GM23338 (cell line): ENCODE measurements at regions not wholly inside any gene's neighbourhood (a gene's known extent, or its start where the extent isn't known, plus 50 kb on each side); places are given as distances from the start of the nearest gene placed in this dataset.
"Not testable (repeated sequence)": the region's sequence is repeated elsewhere in the genome, so short reads cannot be mapped to it uniquely, and the experiment has no call there.

ENCODE experiments used
- ATAC-seq: fragments of 200-7000 bp; cut with Tn5 transposase; 3 replicates; pipeline ENCODE4 v1.9.1; 2020
- DNase-seq: peaks from one replicate; pipeline ENCODE4 v3.0.0-alpha.2; 2015; ENCODE audit warnings: low spot score
- H2AFZ ChIP-seq: fragments of 200-600 bp; sonication (generic); 2 replicates; pipeline ENCODE4 v1.8.0; 2016; ENCODE audit warnings: antibody characterized with exemption, mild to moderate bottlenecking, moderate library complexity
- H3F3A ChIP-seq: fragments of 200-600 bp; sonication (generic); replicated peaks from 2 replicates; pipeline ENCODE4 v1.8.0; 2017; ENCODE audit warnings: antibody characterized with exemption, mixed run types, low read depth
- H3K27ac ChIP-seq: fragments of 200-600 bp; sonication (generic); 2 replicates; pipeline ENCODE4 v1.6.1; 2016; ENCODE audit warnings: low read depth
- H3K27me3 ChIP-seq: fragments of 200-600 bp; sonication (generic); 2 replicates; pipeline ENCODE4 v1.8.0; 2016; ENCODE audit warnings: mild to moderate bottlenecking, mixed run types, moderate library complexity; ENCODE audit not compliant: insufficient read depth
- H3K36me3 ChIP-seq: fragments of 200-600 bp; sonication (generic); 2 replicates; pipeline ENCODE4 v1.8.0; 2016; ENCODE audit warnings: mild to moderate bottlenecking; ENCODE audit not compliant: insufficient read depth
- H3K4me1 ChIP-seq: fragments of 200-600 bp; sonication (generic); 2 replicates; pipeline ENCODE4 v1.8.0; 2016; ENCODE audit warnings: mild to moderate bottlenecking, moderate library complexity; ENCODE audit not compliant: insufficient read depth
- H3K4me2 ChIP-seq: fragments of 200-600 bp; sonication (generic); 2 replicates; pipeline ENCODE4 v1.7.1; 2017; ENCODE audit warnings: mixed run types
- H3K4me3 ChIP-seq: fragments of 200-600 bp; sonication (generic); 2 replicates; pipeline ENCODE4 v1.6.1; 2016; ENCODE audit warnings: mixed run types
- H3K79me2 ChIP-seq: fragments of 200-600 bp; sonication (generic); replicated peaks from 2 replicates; pipeline ENCODE4 v1.8.0; 2017; ENCODE audit warnings: mild to moderate bottlenecking; ENCODE audit not compliant: insufficient read depth
- H3K9me2 ChIP-seq: fragments of 200-600 bp; sonication (generic); 2 replicates; pipeline ENCODE4 v1.8.0; 2017; ENCODE audit not compliant: insufficient read depth
- H4K20me1 ChIP-seq: fragments of 200-600 bp; sonication (generic); replicated peaks from 2 replicates; pipeline ENCODE4 v1.8.0; 2017; ENCODE audit warnings: mild to moderate bottlenecking; ENCODE audit not compliant: insufficient read depth
- H3K27ac Mint-ChIP-seq: 2 replicates; pipeline ENCODE4 v1.8.0; 2020; ENCODE audit warnings: inconsistent platforms, mild to moderate bottlenecking, moderate library complexity, mixed read lengths
- H3K27me3 Mint-ChIP-seq: 3 replicates; pipeline ENCODE4 v1.8.0; 2022; ENCODE audit warnings: low read depth, mild to moderate bottlenecking, moderate library complexity, mixed read lengths, inconsistent platforms; ENCODE audit not compliant: insufficient read depth, poor library complexity
- H3K36me3 Mint-ChIP-seq: 3 replicates; pipeline ENCODE4 v1.8.0; 2021; ENCODE audit warnings: low read depth, mild to moderate bottlenecking, inconsistent platforms, moderate library complexity, mixed read lengths
- H3K4me1 Mint-ChIP-seq: 3 replicates; pipeline ENCODE4 v1.8.0; 2020; ENCODE audit warnings: mild to moderate bottlenecking, inconsistent platforms, mixed read lengths
- H3K4me3 Mint-ChIP-seq: 3 replicates; pipeline ENCODE4 v1.8.0; 2021; ENCODE audit warnings: moderate library complexity, mild to moderate bottlenecking, inconsistent platforms, mixed read lengths
- H3K9me3 Mint-ChIP-seq: 3 replicates; pipeline ENCODE4 v1.8.0; 2020; ENCODE audit warnings: moderate library complexity, mild to moderate bottlenecking, inconsistent platforms, mixed read lengths
- CREB1 ChIP-seq: fragments of 250-450 bp; sonication (Bioruptor Pico); IDR thresholded peaks from 2 replicates; pipeline ENCODE4 v1.5.0; 2020; ENCODE audit warnings: low read depth, mild to moderate bottlenecking, moderate library complexity
- ETS1 ChIP-seq: IDR thresholded peaks from 2 replicates; pipeline ENCODE4 v1.6.1; 2016; ENCODE audit warnings: antibody characterized with exemption
- EZH2 ChIP-seq: fragments of 200-600 bp; sonication (generic); IDR thresholded peaks from one replicate; pipeline ENCODE4 v1.8.0; 2017; ENCODE audit warnings: antibody characterized with exemption, mild to moderate bottlenecking, low read depth; ENCODE audit not compliant: unreplicated experiment
- EZH2phosphoT487 ChIP-seq: fragments of 200-600 bp; sonication (generic); IDR thresholded peaks from one replicate; pipeline ENCODE4 v1.8.1; 2018; ENCODE audit warnings: antibody characterized with exemption; ENCODE audit not compliant: unreplicated experiment
- POLR2AphosphoS5 ChIP-seq: IDR thresholded peaks from 2 replicates; pipeline ENCODE4 v1.6.1; 2016; ENCODE audit warnings: antibody characterized with exemption, low read depth
- REST ChIP-seq: IDR thresholded peaks from one replicate; pipeline ENCODE4 v1.6.1; 2018; ENCODE audit warnings: antibody characterized with exemption; ENCODE audit not compliant: unreplicated experiment
- ZNF114 ChIP-seq: fragments of 250-450 bp; sonication (Bioruptor Pico); IDR thresholded peaks from 2 replicates; pipeline ENCODE4 v1.5.0; 2020; ENCODE audit warnings: mild to moderate bottlenecking, moderate library complexity
- ZNF331 ChIP-seq: fragments of 250-450 bp; sonication (Bioruptor Pico); IDR thresholded peaks from 2 replicates; pipeline ENCODE4 v1.5.0; 2020; ENCODE audit warnings: low read depth, mild to moderate bottlenecking, moderate library complexity
- TF ChIP-seq, protein P1 (sequence below), 2 experiments: fragments of 200-600 bp in 1 of 2; sonication (generic) in 1 of 2; conservative IDR thresholded peaks; 2 replicates each; pipeline versions ENCODE4 v1.5.1 to v1.6.1; 2016 to 2017; ENCODE audit warnings: antibody characterized with exemption in 2 of 2, low read depth in 2 of 2, mild to moderate bottlenecking in 2 of 2, moderate library complexity in 1 of 2

- H3K27ac Mint-ChIP-seq, H3K27ac ChIP-seq, H3K9me2 ChIP-seq, H3K36me3 Mint-ChIP-seq, H4K20me1 ChIP-seq, H3K36me3 ChIP-seq, H3F3A ChIP-seq, H3K4me2 ChIP-seq, DNase-seq, H2AFZ ChIP-seq, H3K4me1 ChIP-seq, H3K79me2 ChIP-seq, H3K4me1 Mint-ChIP-seq, ATAC-seq, H3K4me3 Mint-ChIP-seq, H3K27me3 Mint-ChIP-seq, H3K27me3 ChIP-seq, H3K4me3 ChIP-seq: not testable (repeated sequence)
- peaks cover 20% of the 10 kb centered on the region for H3K9me3 Mint-ChIP-seq
Observed at GRCh38 chr20:47921829-47922228, 136.5 kb upstream of the SULF2 start.

GRCh38 chr20:47921408-47921807 is 136.1 kb upstream of the SULF2 start:
- no peak overlapping the region for H3K4me2 ChIP-seq
- no peaks in the 10 kb centered on the region for H3K4me1 Mint-ChIP-seq
- no peak for ATAC-seq
- peaks cover 12% of the 10 kb centered on the region for H3K36me3 Mint-ChIP-seq
- TF ChIP-seq REST (no peak), EZH2 (no peak), POLR2AphosphoS5 (no peak), EZH2phosphoT487 (no peak), ZNF114 (no peak), ETS1 (no peak)
- H3K9me3 Mint-ChIP-seq: peaks cover 23% of the 10 kb centered on the region
- H3K79me2 ChIP-seq: no peaks in the 10 kb centered on the region
- no peak for DNase-seq
- no peaks in the 10 kb centered on the region for H3K36me3 ChIP-seq
- H3K27me3 ChIP-seq: no peaks in the 10 kb centered on the region
- H4K20me1 ChIP-seq: no peaks in the 10 kb centered on the region
- no peak overlapping the region for H3K4me3 Mint-ChIP-seq
- no peaks in the 10 kb centered on the region for H3K4me1 ChIP-seq
- H3K27ac ChIP-seq: no peak overlapping the region
- H3K27ac Mint-ChIP-seq: no peak overlapping the region
- no peaks in the 10 kb centered on the region; the same call in 1 of the 2 replicates for H3K9me2 ChIP-seq
- no peak overlapping the region for H2AFZ ChIP-seq
- no peaks in the 10 kb centered on the region for H3F3A ChIP-seq
- no peak overlapping the region for H3K4me3 ChIP-seq
- H3K27me3 Mint-ChIP-seq: peaks cover 2% of the 10 kb centered on the region

GRCh38 chr20:47917549-47918070 is 132.3 kb upstream of the SULF2 start:
- DNase-seq: no peak
- no peaks in the 10 kb centered on the region for H3K36me3 ChIP-seq
- no peaks in the 10 kb centered on the region for H3F3A ChIP-seq
- H4K20me1 ChIP-seq: no peaks in the 10 kb centered on the region
- TF ChIP-seq ZNF331 (CRISPR knock-in tag) (no peak), EZH2 (no peak), CREB1 (no peak), REST (no peak)
- TF ChIP-seq, protein P1, sequence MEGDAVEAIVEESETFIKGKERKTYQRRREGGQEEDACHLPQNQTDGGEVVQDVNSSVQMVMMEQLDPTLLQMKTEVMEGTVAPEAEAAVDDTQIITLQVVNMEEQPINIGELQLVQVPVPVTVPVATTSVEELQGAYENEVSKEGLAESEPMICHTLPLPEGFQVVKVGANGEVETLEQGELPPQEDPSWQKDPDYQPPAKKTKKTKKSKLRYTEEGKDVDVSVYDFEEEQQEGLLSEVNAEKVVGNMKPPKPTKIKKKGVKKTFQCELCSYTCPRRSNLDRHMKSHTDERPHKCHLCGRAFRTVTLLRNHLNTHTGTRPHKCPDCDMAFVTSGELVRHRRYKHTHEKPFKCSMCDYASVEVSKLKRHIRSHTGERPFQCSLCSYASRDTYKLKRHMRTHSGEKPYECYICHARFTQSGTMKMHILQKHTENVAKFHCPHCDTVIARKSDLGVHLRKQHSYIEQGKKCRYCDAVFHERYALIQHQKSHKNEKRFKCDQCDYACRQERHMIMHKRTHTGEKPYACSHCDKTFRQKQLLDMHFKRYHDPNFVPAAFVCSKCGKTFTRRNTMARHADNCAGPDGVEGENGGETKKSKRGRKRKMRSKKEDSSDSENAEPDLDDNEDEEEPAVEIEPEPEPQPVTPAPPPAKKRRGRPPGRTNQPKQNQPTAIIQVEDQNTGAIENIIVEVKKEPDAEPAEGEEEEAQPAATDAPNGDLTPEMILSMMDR (conservative IDR thresholded peaks at IDR 0.05; ENCODE audit: low read depth in 2 of 2): no peak
- no peaks in the 10 kb centered on the region for H3K79me2 ChIP-seq
- H3K9me2 ChIP-seq: no peaks in the 10 kb centered on the region
- no peaks in the 10 kb centered on the region for H3K27me3 ChIP-seq
- H3K4me1 ChIP-seq: no peaks in the 10 kb centered on the region
- Mint-ChIP-seq H3K4me1 (no peaks in the 10 kb centered on the region; the same call in 2 of the 3 replicates), H3K27me3 (no peaks in the 10 kb centered on the region), H3K27ac (no peak overlapping the region), H3K4me3 (no peak overlapping the region), H3K9me3 (peaks cover 30% of the 10 kb centered on the region), H3K36me3 (peaks cover 17% of the 10 kb centered on the region)
- no peak overlapping the region for H2AFZ ChIP-seq
- H3K4me3 ChIP-seq: no peak overlapping the region
- no peak for ATAC-seq
- no peak overlapping the region for H3K27ac ChIP-seq
- no peak overlapping the region for H3K4me2 ChIP-seq
